ENCODE measurements at regions not wholly inside any gene's neighbourhood (a gene's known extent, or its start where the extent isn't known, plus 50 kb on each side); places are given as distances from the start of the nearest gene placed in this dataset.
A peak's percentile ranks its signal among the peaks of the same experiment; 100 is the strongest.

DNA sequence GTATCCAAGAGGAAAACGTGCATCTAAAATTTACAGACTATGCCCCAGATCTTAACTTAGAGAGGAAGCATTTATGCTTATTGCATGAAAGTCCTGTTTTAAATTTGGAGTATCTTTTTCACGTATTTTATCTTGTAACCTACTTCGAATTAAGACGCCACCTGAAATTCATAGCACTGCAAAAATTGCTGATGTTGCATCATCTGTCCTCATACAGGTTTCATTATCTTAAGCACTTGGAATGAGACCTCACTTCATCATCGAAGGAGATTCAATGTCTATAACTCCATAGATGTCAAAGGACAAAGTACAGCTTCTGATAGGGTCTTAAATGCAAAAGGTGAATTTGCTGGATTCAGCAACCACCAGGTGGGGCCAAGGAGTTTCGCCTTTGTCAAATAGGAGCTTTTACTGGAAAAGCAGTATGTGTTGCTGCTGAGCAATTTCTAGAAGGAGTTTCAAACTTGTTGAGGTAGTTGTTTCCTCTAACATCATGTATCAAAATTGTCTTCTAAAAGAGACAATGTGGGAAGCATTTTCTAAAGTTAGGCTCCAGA is 106.4 kb upstream of the CCDC85A start:
- TF ChIP-seq, protein P1, sequence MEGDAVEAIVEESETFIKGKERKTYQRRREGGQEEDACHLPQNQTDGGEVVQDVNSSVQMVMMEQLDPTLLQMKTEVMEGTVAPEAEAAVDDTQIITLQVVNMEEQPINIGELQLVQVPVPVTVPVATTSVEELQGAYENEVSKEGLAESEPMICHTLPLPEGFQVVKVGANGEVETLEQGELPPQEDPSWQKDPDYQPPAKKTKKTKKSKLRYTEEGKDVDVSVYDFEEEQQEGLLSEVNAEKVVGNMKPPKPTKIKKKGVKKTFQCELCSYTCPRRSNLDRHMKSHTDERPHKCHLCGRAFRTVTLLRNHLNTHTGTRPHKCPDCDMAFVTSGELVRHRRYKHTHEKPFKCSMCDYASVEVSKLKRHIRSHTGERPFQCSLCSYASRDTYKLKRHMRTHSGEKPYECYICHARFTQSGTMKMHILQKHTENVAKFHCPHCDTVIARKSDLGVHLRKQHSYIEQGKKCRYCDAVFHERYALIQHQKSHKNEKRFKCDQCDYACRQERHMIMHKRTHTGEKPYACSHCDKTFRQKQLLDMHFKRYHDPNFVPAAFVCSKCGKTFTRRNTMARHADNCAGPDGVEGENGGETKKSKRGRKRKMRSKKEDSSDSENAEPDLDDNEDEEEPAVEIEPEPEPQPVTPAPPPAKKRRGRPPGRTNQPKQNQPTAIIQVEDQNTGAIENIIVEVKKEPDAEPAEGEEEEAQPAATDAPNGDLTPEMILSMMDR (IDR thresholded peaks at IDR 0.05; ENCODE audit: low read depth, low read length) = peak; percentile 38
- TF ChIP-seq POLR2A (IDR thresholded peaks at IDR 0.05; ENCODE audit: extremely low read depth, insufficient read length) (no peak), MYC (IDR thresholded peaks at IDR 0.05; ENCODE audit: low read depth, low read length) (no peak)
- TF ChIP-seq, protein P2, sequence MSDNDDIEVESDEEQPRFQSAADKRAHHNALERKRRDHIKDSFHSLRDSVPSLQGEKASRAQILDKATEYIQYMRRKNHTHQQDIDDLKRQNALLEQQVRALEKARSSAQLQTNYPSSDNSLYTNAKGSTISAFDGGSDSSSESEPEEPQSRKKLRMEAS (IDR thresholded peaks at IDR 0.05; ENCODE audit: low read depth, low read length) = no peak
